GM12878 (cell line): ENCODE measurements at regions not wholly inside any gene's neighbourhood (a gene's known extent, or its start where the extent isn't known, plus 50 kb on each side); places are given as distances from the start of the nearest gene placed in this dataset.

Experiments
- ATAC-seq: fragments of 200-7000 bp; cut with Tn5 transposase; 3 replicates; pipeline ENCODE4 v1.9.1; 2020; ENCODE audit warnings: mild to moderate bottlenecking, moderate library complexity
- BruUV-seq: library from RNA; stranded (reverse); fragments of 400-500 nt; replicated peaks from 2 replicates; lab custom pipeline; 2021; lab: Mats Ljungman, UMichigan
- CTCF ChIA-PET: fragments of 300-600 bp; sonication (Branson Sonifier 250); formaldehyde crosslinking; extraction: SDS; loops from one replicate; lab custom pipeline; 2021; ENCODE audit warnings: inconsistent platforms; lab: Yijun Ruan, JAX
- POLR2A ChIA-PET: fragments of 350-600 bp; formaldehyde crosslinking; extraction: SDS; loops from one replicate; lab custom pipeline; 2021; ENCODE audit warnings: inconsistent platforms; lab: Charles Lee
- RAD21 ChIA-PET: fragments of 300-600 bp; sonication (Branson Sonifier 250); formaldehyde crosslinking; loops from one replicate; lab custom pipeline; 2023; ENCODE audit warnings: antibody characterized with exemption; ENCODE audit not compliant: unreplicated experiment; lab: Charles Lee
- SMC1A ChIA-PET: fragments of 300-600 bp; sonication (Branson Sonifier 250); formaldehyde crosslinking; loops from one replicate; lab custom pipeline; 2023; ENCODE audit not compliant: unreplicated experiment, uncharacterized antibody; lab: Charles Lee
- DNase-seq: peaks from one replicate; pipeline ENCODE4 v3.0.0-alpha.2; 2011; ENCODE audit warnings: low read depth, low spot score
- FAIRE-seq: peaks from 3 replicates; lab custom pipeline; 2011; peaks lifted over from hg19 to GRCh38; lab: Jason Lieb, UNC
- H2AFZ ChIP-seq: 2 replicates; pipeline ENCODE4 v1.6.0; 2011; ENCODE audit warnings: low read depth, low read length, control low read depth; ENCODE audit not compliant: control insufficient read depth
- H3K27ac ChIP-seq: 2 replicates; pipeline ENCODE4 v1.5.1; 2011; ENCODE audit warnings: control low read depth; ENCODE audit not compliant: control insufficient read depth, insufficient read depth
- H3K27me3 ChIP-seq, 2 experiments: replicated peaks in 1 of 2; 2 replicates each; pipeline versions ENCODE4 v1.6.0 to v1.6.1; 2011; ENCODE audit warnings: low read length in 1 of 2; ENCODE audit not compliant: control insufficient read depth in 2 of 2, insufficient read depth in 2 of 2
- H3K36me3 ChIP-seq, 2 experiments: 2 replicates each; pipeline ENCODE4 v1.5.1; 2011; ENCODE audit warnings: low read length in 1 of 2; ENCODE audit not compliant: control insufficient read depth in 2 of 2, insufficient read depth in 2 of 2
- H3K4me1 ChIP-seq: 2 replicates; pipeline ENCODE4 v1.6.1; 2011; ENCODE audit warnings: mild to moderate bottlenecking, low read length, moderate library complexity, mixed read lengths; ENCODE audit not compliant: control insufficient read depth, insufficient read depth
- H3K4me2 ChIP-seq: 2 replicates; pipeline ENCODE4 v1.6.0; 2011; ENCODE audit warnings: control low read depth; ENCODE audit not compliant: control insufficient read depth, insufficient read depth
- H3K4me3 ChIP-seq: fragments of 200-600 bp; sonication (generic); 2 replicates; pipeline ENCODE4 v1.5.1; 2016
- H3K79me2 ChIP-seq: 2 replicates; pipeline ENCODE4 v1.6.0; 2011; ENCODE audit warnings: low read length; ENCODE audit not compliant: control insufficient read depth, insufficient read depth
- H3K9ac ChIP-seq: 2 replicates; pipeline ENCODE4 v1.8.0; 2011; ENCODE audit warnings: low read length, control low read depth, mixed read lengths; ENCODE audit not compliant: control insufficient read depth, insufficient read depth
- H3K9me3 ChIP-seq: replicated peaks from 3 replicates; pipeline ENCODE4 v1.5.1; 2011; ENCODE audit warnings: mild to moderate bottlenecking, low read length; ENCODE audit not compliant: control insufficient read depth, insufficient read depth
- H4K20me1 ChIP-seq: 2 replicates; pipeline ENCODE4 v1.6.0; 2011; ENCODE audit not compliant: control insufficient read depth, insufficient read depth
- CEBPZ ChIP-seq: fragments of 150-350 bp; IDR thresholded peaks from 2 replicates; pipeline ENCODE4 v1.6.1; 2016; ENCODE audit warnings: low read depth, low read length
- CTCF ChIP-seq, 3 experiments: IDR thresholded peaks in 2 of 3; conservative IDR thresholded peaks in 1 of 3; 2 replicates each; pipeline ENCODE4 v1.5.1; 2011; ENCODE audit warnings: low read depth in 3 of 3, low read length in 3 of 3, mild to moderate bottlenecking in 3 of 3, control low read depth in 2 of 3, moderate library complexity in 2 of 3, inconsistent platforms in 1 of 3, mixed read lengths in 1 of 3; ENCODE audit not compliant: control insufficient read depth in 2 of 3, insufficient read depth in 1 of 3; ENCODE audit errors: extremely low read depth in 1 of 3
- EED ChIP-seq: sonication (generic); IDR thresholded peaks from 2 replicates; pipeline ENCODE4 v1.6.1; 2016; ENCODE audit warnings: antibody characterized with exemption, low read depth
- KAT2A ChIP-seq: conservative IDR thresholded peaks from 2 replicates; pipeline ENCODE4 v1.6.1; 2011; ENCODE audit warnings: low read depth, low read length; ENCODE audit not compliant: control insufficient read depth
- MLLT1 ChIP-seq: fragments of 450-650 bp; IDR thresholded peaks from 2 replicates; pipeline ENCODE4 v1.6.1; 2016; ENCODE audit warnings: mild to moderate bottlenecking
- NFYA ChIP-seq: IDR thresholded peaks from 2 replicates; pipeline ENCODE4 v1.6.1; 2011; ENCODE audit warnings: low read depth, mild to moderate bottlenecking, low read length, improper control_type of control experiment, borderline replicate concordance
- PRDM15 ChIP-seq: fragments of 450-650 bp; formaldehyde crosslinking; IDR thresholded peaks from 2 replicates; pipeline ENCODE4 v1.4.0; 2020; ENCODE audit warnings: mild to moderate bottlenecking, moderate library complexity
- RUNX3 ChIP-seq: IDR thresholded peaks from 2 replicates; pipeline ENCODE4 v1.6.1; 2012; ENCODE audit warnings: low read length, inconsistent platforms
- TARDBP ChIP-seq: IDR thresholded peaks from 2 replicates; pipeline ENCODE4 v1.6.1; 2016; ENCODE audit warnings: borderline replicate concordance
- TCF12 ChIP-seq: IDR thresholded peaks from 2 replicates; pipeline ENCODE4 v1.6.1; 2011; ENCODE audit warnings: low read depth, mild to moderate bottlenecking, low read length
- WRNIP1 ChIP-seq: IDR thresholded peaks from 2 replicates; pipeline ENCODE4 v1.6.1; 2011; ENCODE audit warnings: low read depth, low read length, improper control_type of control experiment, borderline replicate concordance
- WGBS: methylation state at CpG from one replicate; pipeline ENCODE4 v1.1.6; 2016; ENCODE audit warnings: low lambda C conversion rate; ENCODE audit not compliant: insufficient replicate concordance, insufficient coverage; ENCODE audit errors: missing lambda C conversion rate; 5-methylcytosine and 5-hydroxymethylcytosine counted together
- in situ Hi-C: fragments of 300-500 bp; cut with MboI; formaldehyde crosslinking; loops from 9 replicates; pipeline ENCODE4 v1.14.3; 2018; ENCODE audit warnings: mixed read lengths
- intact Hi-C: fragments of 100-400 bp; cut with micrococcal nuclease; formaldehyde crosslinking; loops from one replicate; pipeline ENCODE4 v1.14.2; 2022; ENCODE audit not compliant: unreplicated experiment

- no peak for TF ChIP-seq WRNIP1
- TF ChIP-seq, all 136 proteins: peak for 0
These were observed 1362.2 kb downstream of the OLFM4 start (continued) for GRCh38 chr13:54390841-54391240.

GRCh38 chr13:54394085-54394700 lies 1365.6 kb downstream of the OLFM4 start:
- H4K20me1 ChIP-seq: no peaks in the 10 kb centered on the region
- DNase-seq (no peak), FAIRE-seq (no peak), ATAC-seq (no peak)
- TF ChIP-seq KAT2A (no peak), TCF12 (no peak), CTCF (IDR thresholded peaks at IDR 0.05 in 2 of 3, conservative IDR thresholded peaks at IDR 0.05 in 1 of 3; ENCODE audit: control insufficient read depth in 2 of 3, extremely low read depth in 1 of 3, insufficient read depth in 1 of 3, low read depth in 3 of 3, low read length in 3 of 3) (no peak), MLLT1 (no peak), EED (no peak), RUNX3 (no peak), NFYA (no peak), PRDM15 (CRISPR knock-in tag) (no peak), CEBPZ (no peak), TARDBP (no peak)
- CTCF ChIA-PET: no interaction called here
- H3K9me3 ChIP-seq: no peaks in the 10 kb centered on the region
- no peak overlapping the region for H3K4me3 ChIP-seq
- intact Hi-C loops: no loop called here
- no peak overlapping the region for H3K27ac ChIP-seq
- in situ Hi-C loops: no loop called here
- H3K27me3 ChIP-seq: no peaks in the 10 kb centered on the region
- no peaks in the 10 kb centered on the region for H3K79me2 ChIP-seq
- no peaks in the 10 kb centered on the region for H3K36me3 ChIP-seq
- H3K4me1 ChIP-seq: no peaks in the 10 kb centered on the region
- no TSS peak for BruUV-seq
- SMC1A ChIA-PET: no interaction called here
- POLR2A ChIA-PET: no interaction called here
- WGBS: 11% methylated on average over 7 of the region's 7 CpGs
- no peak overlapping the region for H2AFZ ChIP-seq
- RAD21 ChIA-PET: no interaction called here
- H3K9ac ChIP-seq: no peak overlapping the region
- H3K4me2 ChIP-seq: no peak overlapping the region
